ENCODE measurements at regions not wholly inside any gene's neighbourhood (a gene's known extent, or its start where the extent isn't known, plus 50 kb on each side); places are given as distances from the start of the nearest gene placed in this dataset.

DNA sequence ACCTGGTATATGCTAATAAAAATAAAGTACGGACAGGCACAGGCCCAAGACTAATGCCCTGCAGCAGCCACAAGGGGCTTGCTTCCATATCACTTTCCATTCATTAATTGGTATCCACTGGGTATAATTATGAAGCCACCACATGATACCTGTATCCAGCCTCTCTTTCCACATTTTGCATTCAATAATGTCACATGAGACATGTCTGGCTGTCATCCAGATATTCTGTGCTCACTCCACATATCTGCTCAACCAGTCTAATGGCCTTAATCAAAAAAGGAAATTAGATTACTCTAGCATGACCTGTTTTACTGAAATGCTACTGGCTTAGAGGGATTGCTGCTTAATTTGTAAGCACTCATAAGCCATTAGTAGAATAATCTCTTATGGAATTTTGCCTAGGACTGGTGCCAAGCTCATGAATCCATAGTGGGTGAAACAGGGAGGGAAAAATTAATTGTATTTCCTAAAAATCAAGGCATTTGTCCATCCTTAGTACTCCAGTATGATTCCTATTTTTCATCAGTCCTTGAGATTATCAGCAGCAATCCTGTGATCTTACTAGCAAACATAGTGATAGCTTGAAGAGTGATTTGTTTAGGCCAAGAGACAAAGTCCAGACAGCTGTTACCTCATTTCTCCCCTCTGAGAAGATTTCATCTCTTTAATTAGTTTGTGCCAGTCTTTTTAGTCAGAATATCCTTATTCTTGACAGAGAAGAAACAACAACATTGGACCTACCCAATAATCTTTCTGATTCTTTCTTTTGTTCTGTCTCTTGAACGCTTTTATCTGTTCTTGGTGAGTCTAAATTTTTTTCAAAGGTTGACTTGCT lies 119.2 kb upstream of the ABCA1 start:
- DNase-seq (ENCODE audit: low read depth, low spot score) (no peak), FAIRE-seq (no peak)
- Histone ChIP-seq H3K4me2 (ENCODE audit: insufficient read depth, low read length) (no peak overlapping the region), H3K9me1 (replicated peaks; ENCODE audit: control insufficient read depth, extremely low read depth, insufficient read depth, low read length) (no peaks in the 10 kb centered on the region), H3K9ac (replicated peaks; ENCODE audit: extremely low read depth, insufficient read depth, low read length) (no peak overlapping the region), H3K27me3 (ENCODE audit: control insufficient read depth in 2 of 2, insufficient read depth in 2 of 2, low read length in 2 of 2) (no peaks in the 10 kb centered on the region), H2AFZ (ENCODE audit: low read depth, low read length) (no peak overlapping the region), H3K9me3 (replicated peaks; ENCODE audit: control insufficient read depth, insufficient read depth, low read length) (no peaks in the 10 kb centered on the region), H3K27ac (ENCODE audit: insufficient read depth, low read depth, low read length) (no peak overlapping the region), H3K4me1 (ENCODE audit: control insufficient read depth, extremely low read depth, insufficient read depth, low read length) (no peaks in the 10 kb centered on the region), H3K79me2 (ENCODE audit: control insufficient read depth, insufficient read depth, low read length) (no peaks in the 10 kb centered on the region), H3K36me3 (ENCODE audit: control insufficient read depth in 2 of 2, extremely low read depth in 1 of 2, insufficient read depth in 2 of 2, low read length in 2 of 2) (no peaks in the 10 kb centered on the region), H4K20me1 (replicated peaks; ENCODE audit: control insufficient read depth, extremely low read depth, insufficient read depth, low read length) (no peaks in the 10 kb centered on the region), H3K4me3 (replicated peaks in 1 of 3; ENCODE audit: insufficient read depth in 1 of 3, low read depth in 1 of 3, low read length in 3 of 3) (no peak overlapping the region)
- BruUV-seq (replicated peaks): no TSS peak
- ChIA-PET POLR2A (no interaction called here), CTCF (interaction anchor here (1.1 kb wide), 1 partner anchor 121 kb away, joined by 3 read pairs; no protein-coding TSS in a partner anchor)
- intact Hi-C loops (cut with micrococcal nuclease): no loop called here
- TF ChIP-seq MYC (IDR thresholded peaks at IDR 0.05; ENCODE audit: low read depth, low read length) (no peak), JUN (IDR thresholded peaks at IDR 0.05; ENCODE audit: borderline replicate concordance, insufficient read depth, insufficient read length, low read depth) (no peak), GATA2 (IDR thresholded peaks at IDR 0.05; ENCODE audit: insufficient read depth, insufficient read length, low read depth, low read length) (no peak), EZH2 (IDR thresholded peaks at IDR 0.05; ENCODE audit: borderline replicate concordance, low read depth, low read length, severe bottlenecking) (no peak)
- dilution Hi-C loops (cut with MboI; ENCODE audit: extremely low pct_ligation_motif_present, low sequenced_read_pairs): no loop called here

DNA sequence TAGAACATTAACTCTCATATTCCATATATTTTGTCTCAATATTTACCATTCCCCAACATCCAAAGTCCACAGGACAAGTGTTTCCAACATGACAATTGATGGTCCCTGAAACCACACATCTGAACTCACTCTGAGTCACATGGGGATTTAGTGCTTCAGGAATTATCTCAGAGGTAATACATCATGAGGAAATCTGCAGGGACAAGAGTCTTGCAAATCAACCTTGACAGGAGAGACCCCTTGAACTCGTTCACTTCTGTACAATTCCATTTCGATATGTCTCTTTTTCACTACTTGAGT lies 119.7 kb upstream of the ABCA1 start:
- DNase-seq (ENCODE audit: low read depth, low spot score) (no peak), FAIRE-seq (no peak)
- H4K20me1 ChIP-seq (replicated peaks; ENCODE audit: control insufficient read depth, extremely low read depth, insufficient read depth, low read length): no peaks in the 10 kb centered on the region
- TF ChIP-seq, protein P1, sequence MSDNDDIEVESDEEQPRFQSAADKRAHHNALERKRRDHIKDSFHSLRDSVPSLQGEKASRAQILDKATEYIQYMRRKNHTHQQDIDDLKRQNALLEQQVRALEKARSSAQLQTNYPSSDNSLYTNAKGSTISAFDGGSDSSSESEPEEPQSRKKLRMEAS (IDR thresholded peaks at IDR 0.05; ENCODE audit: insufficient read depth, insufficient read length): no peak
- no peak for TF ChIP-seq GATA2 (IDR thresholded peaks at IDR 0.05; ENCODE audit: insufficient read depth, insufficient read length, low read depth, low read length)
- TF ChIP-seq MYC (IDR thresholded peaks at IDR 0.05; ENCODE audit: low read depth, low read length): no peak
- no peak for TF ChIP-seq POLR2AphosphoS5 (IDR thresholded peaks at IDR 0.05; ENCODE audit: insufficient read depth, low read depth, low read length)
- TF ChIP-seq, protein P2, sequence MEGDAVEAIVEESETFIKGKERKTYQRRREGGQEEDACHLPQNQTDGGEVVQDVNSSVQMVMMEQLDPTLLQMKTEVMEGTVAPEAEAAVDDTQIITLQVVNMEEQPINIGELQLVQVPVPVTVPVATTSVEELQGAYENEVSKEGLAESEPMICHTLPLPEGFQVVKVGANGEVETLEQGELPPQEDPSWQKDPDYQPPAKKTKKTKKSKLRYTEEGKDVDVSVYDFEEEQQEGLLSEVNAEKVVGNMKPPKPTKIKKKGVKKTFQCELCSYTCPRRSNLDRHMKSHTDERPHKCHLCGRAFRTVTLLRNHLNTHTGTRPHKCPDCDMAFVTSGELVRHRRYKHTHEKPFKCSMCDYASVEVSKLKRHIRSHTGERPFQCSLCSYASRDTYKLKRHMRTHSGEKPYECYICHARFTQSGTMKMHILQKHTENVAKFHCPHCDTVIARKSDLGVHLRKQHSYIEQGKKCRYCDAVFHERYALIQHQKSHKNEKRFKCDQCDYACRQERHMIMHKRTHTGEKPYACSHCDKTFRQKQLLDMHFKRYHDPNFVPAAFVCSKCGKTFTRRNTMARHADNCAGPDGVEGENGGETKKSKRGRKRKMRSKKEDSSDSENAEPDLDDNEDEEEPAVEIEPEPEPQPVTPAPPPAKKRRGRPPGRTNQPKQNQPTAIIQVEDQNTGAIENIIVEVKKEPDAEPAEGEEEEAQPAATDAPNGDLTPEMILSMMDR (IDR thresholded peaks at IDR 0.05; ENCODE audit: extremely low read depth in 1 of 2, insufficient read depth in 1 of 2, low read depth in 1 of 2, low read length in 2 of 2): no peak
- no peak for TF ChIP-seq POLR2A (IDR thresholded peaks at IDR 0.05; ENCODE audit: low read depth, low read length)
- no peak for TF ChIP-seq JUN (IDR thresholded peaks at IDR 0.05; ENCODE audit: borderline replicate concordance, insufficient read depth, insufficient read length, low read depth)
- no peak for TF ChIP-seq FOS (IDR thresholded peaks at IDR 0.05; ENCODE audit: borderline replicate concordance, insufficient read depth, low read length)
- TF ChIP-seq EZH2 (IDR thresholded peaks at IDR 0.05; ENCODE audit: borderline replicate concordance, low read depth, low read length, severe bottlenecking): no peak
- no peak overlapping the region for H3K4me3 ChIP-seq (replicated peaks in 1 of 3; ENCODE audit: insufficient read depth in 1 of 3, low read depth in 1 of 3, low read length in 3 of 3)
- H3K79me2 ChIP-seq (ENCODE audit: control insufficient read depth, insufficient read depth, low read length): no peaks in the 10 kb centered on the region
- H3K9me1 ChIP-seq (replicated peaks; ENCODE audit: control insufficient read depth, extremely low read depth, insufficient read depth, low read length): no peaks in the 10 kb centered on the region
- POLR2A ChIA-PET: no interaction called here
- dilution Hi-C loops (cut with MboI; ENCODE audit: extremely low pct_ligation_motif_present, low sequenced_read_pairs) (no loop called here), intact Hi-C loops (cut with micrococcal nuclease) (no loop called here)
- no TSS peak for BruUV-seq (replicated peaks)
- H3K36me3 ChIP-seq (ENCODE audit: control insufficient read depth in 2 of 2, extremely low read depth in 1 of 2, insufficient read depth in 2 of 2, low read length in 2 of 2): no peaks in the 10 kb centered on the region
- H3K27ac ChIP-seq (ENCODE audit: insufficient read depth, low read depth, low read length): no peak overlapping the region
- H3K9ac ChIP-seq (replicated peaks; ENCODE audit: extremely low read depth, insufficient read depth, low read length): no peak overlapping the region
- H3K27me3 ChIP-seq (ENCODE audit: control insufficient read depth in 2 of 2, insufficient read depth in 2 of 2, low read length in 2 of 2): no peaks in the 10 kb centered on the region
- H2AFZ ChIP-seq (ENCODE audit: low read depth, low read length): no peak overlapping the region
- no peak overlapping the region for H3K4me2 ChIP-seq (ENCODE audit: insufficient read depth, low read length)
- H3K9me3 ChIP-seq (replicated peaks; ENCODE audit: control insufficient read depth, insufficient read depth, low read length): no peaks in the 10 kb centered on the region
- CTCF ChIA-PET: no interaction called here
- no peaks in the 10 kb centered on the region for H3K4me1 ChIP-seq (ENCODE audit: control insufficient read depth, extremely low read depth, insufficient read depth, low read length)

Data from endothelial cell of umbilical vein (primary cell).